AG04450 (cell line): ENCODE measurements at regions not wholly inside any gene's neighbourhood (a gene's known extent, or its start where the extent isn't known, plus 50 kb on each side); places are given as distances from the start of the nearest gene placed in this dataset.
"Not testable (repeated sequence)": the region's sequence is repeated elsewhere in the genome, so short reads cannot be mapped to it uniquely, and the experiment has no call there.

ENCODE experiments used
- CTCF ChIA-PET: fragments of 300-600, 350-600 bp; formaldehyde crosslinking; extraction: SDS; loops from one replicate; lab custom pipeline; 2022; ENCODE audit warnings: antibody characterized with exemption, inconsistent platforms; lab: Charles Lee
- POLR2A ChIA-PET: fragments of 350-600 bp; formaldehyde crosslinking; extraction: SDS; loops from one replicate; lab custom pipeline; 2021; ENCODE audit warnings: antibody characterized with exemption, inconsistent platforms; lab: Yijun Ruan, JAX
- DNase-seq: peaks from one replicate; pipeline ENCODE4 v3.0.0-alpha.2; 2011; ENCODE audit warnings: low read depth, low spot score
- H3K27ac ChIP-seq: one replicate; pipeline ENCODE4 v1.5.1; 2012; ENCODE audit warnings: low read depth, low read length, control low read depth
- H3K27me3 ChIP-seq: one replicate; pipeline ENCODE4 v1.6.0; 2012; ENCODE audit warnings: low read length; ENCODE audit not compliant: control insufficient read depth, insufficient read depth
- H3K4me3 ChIP-seq: 2 replicates; pipeline ENCODE4 v1.5.1; 2011; ENCODE audit warnings: mild to moderate bottlenecking, low read depth, low read length, control low read depth
- H3K9me3 ChIP-seq: 2 replicates; pipeline ENCODE4 v1.5.1; 2012; ENCODE audit warnings: low read length; ENCODE audit not compliant: control insufficient read depth, insufficient read depth
- TF ChIP-seq, protein P1 (sequence below): IDR thresholded peaks from 2 replicates; pipeline ENCODE4 v1.5.1; 2011; ENCODE audit warnings: low read depth, low read length, control low read depth, inconsistent platforms

- no peak overlapping the region for H3K27ac ChIP-seq
- TF ChIP-seq, protein P1, sequence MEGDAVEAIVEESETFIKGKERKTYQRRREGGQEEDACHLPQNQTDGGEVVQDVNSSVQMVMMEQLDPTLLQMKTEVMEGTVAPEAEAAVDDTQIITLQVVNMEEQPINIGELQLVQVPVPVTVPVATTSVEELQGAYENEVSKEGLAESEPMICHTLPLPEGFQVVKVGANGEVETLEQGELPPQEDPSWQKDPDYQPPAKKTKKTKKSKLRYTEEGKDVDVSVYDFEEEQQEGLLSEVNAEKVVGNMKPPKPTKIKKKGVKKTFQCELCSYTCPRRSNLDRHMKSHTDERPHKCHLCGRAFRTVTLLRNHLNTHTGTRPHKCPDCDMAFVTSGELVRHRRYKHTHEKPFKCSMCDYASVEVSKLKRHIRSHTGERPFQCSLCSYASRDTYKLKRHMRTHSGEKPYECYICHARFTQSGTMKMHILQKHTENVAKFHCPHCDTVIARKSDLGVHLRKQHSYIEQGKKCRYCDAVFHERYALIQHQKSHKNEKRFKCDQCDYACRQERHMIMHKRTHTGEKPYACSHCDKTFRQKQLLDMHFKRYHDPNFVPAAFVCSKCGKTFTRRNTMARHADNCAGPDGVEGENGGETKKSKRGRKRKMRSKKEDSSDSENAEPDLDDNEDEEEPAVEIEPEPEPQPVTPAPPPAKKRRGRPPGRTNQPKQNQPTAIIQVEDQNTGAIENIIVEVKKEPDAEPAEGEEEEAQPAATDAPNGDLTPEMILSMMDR: no peak
- ChIA-PET POLR2A (no interaction called here), CTCF (no interaction called here)
- H3K27me3 ChIP-seq: no peaks in the 10 kb centered on the region
- H3K9me3 ChIP-seq: peaks cover 56% of the 10 kb centered on the region
- DNase-seq: no peak
- no peak overlapping the region for H3K4me3 ChIP-seq
Observed at GRCh38 chr19:56912401-56913112, 72.0 kb upstream of the PEG3 start.

DNA sequence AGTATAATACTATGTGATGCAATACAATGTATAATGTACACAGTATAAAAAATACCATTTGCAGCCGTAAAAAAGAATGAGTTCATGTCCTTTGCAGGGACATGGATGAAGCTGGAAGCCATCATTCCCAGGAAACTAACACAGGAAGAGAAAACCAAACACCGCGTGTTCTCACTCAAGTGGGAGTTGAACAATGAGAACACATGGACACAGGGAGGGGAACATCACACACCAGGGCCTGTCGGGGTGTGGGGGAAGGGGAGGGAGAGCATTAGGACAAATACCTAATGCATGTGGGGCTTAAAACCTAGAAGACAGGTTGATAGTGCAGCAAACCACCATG, 72.6 kb upstream of the PEG3 start:
- CTCF ChIA-PET, H3K27me3 ChIP-seq, H3K4me3 ChIP-seq, H3K27ac ChIP-seq, DNase-seq, POLR2A ChIA-PET: not testable (repeated sequence)
- peaks cover 51% of the 10 kb centered on the region for H3K9me3 ChIP-seq

- TF ChIP-seq, protein P1: no peak
- ChIA-PET CTCF (no interaction called here), POLR2A (no interaction called here)
- Histone ChIP-seq H3K9me3 (peaks cover 50% of the 10 kb centered on the region), H3K27ac (no peak overlapping the region), H3K4me3 (no peak overlapping the region), H3K27me3 (no peaks in the 10 kb centered on the region)
- no peak for DNase-seq
Observed at GRCh38 chr19:56916528-56916927, 76.0 kb upstream of the PEG3 start.

DNA sequence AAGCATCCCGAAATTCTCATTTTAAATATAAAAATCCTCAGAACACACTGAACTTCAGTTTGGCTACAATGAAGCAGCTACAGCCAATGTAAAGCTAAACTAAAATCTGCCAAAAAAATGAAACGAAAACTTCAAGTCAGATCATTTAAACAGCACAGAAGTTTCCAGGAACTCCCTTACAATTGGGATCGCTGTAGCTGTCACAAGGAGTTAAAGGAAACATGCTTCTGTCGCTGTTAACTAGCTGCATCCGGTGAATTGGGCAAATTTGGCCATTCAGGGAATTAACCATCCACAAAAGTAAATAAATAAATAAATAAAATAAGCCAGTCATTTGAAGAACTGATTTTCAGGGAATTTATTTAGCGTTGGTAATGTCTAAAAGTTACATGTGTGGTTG, 77.0 kb upstream of the PEG3 start:
- H3K4me3 ChIP-seq: no peak overlapping the region
- POLR2A ChIA-PET: no interaction called here
- no peak for DNase-seq
- H3K27ac ChIP-seq: no peak overlapping the region
- peaks cover 46% of the 10 kb centered on the region for H3K9me3 ChIP-seq
- H3K27me3 ChIP-seq: no peaks in the 10 kb centered on the region
- CTCF ChIA-PET: no interaction called here
- TF ChIP-seq, protein P1: no peak

- ChIA-PET CTCF (no interaction called here), POLR2A (no interaction called here)
- Histone ChIP-seq H3K27ac (no peak overlapping the region), H3K4me3 (no peak overlapping the region), H3K9me3 (peaks cover 43% of the 10 kb centered on the region), H3K27me3 (no peaks in the 10 kb centered on the region)
- no peak for DNase-seq
- TF ChIP-seq, protein P1: no peak
Observed at GRCh38 chr19:56917998-56918397, 77.5 kb upstream of the PEG3 start.
